HG03520 (cell line): ENCODE measurements at regions not wholly inside any gene's neighbourhood (a gene's known extent, or its start where the extent isn't known, plus 50 kb on each side); places are given as distances from the start of the nearest gene placed in this dataset.
"Not testable (repeated sequence)": the region's sequence is repeated elsewhere in the genome, so short reads cannot be mapped to it uniquely, and the experiment has no call there.

Source experiments
- ATAC-seq: cut with Tn5 transposase; IDR thresholded peaks from one replicate; pipeline ENCODE4 v1.9.1; 2021; ENCODE audit warnings: mild to moderate bottlenecking, moderate library complexity; ENCODE audit not compliant: unreplicated experiment

DNA sequence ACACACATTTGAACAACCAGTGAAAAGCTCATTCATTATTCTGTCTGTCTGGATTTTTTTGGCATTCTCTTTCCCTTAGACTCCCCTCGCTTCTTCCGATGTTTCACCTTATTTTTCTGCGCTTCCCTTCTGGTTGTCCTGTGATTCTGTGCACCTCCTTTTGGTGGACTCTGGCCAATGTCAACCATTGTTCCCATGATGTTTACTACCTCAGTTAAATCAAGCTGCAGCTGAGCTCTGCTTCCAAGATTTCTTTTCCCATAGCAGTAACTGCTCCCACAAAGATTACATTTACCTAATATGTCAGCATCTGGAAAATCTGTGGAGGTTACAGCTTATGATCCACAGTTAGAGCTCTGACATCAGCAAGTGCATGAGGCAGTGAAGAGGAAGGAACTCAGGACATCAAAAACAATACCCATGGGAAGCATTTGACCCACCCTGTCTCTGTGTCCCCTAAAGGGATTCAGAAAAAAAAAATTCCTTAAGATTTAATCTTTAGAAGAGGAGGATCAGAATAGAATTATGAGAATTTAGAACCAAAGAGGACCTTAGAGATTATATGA lies 69.9 kb upstream of the ADAMTS5 start:
- no peak for ATAC-seq

DNA sequence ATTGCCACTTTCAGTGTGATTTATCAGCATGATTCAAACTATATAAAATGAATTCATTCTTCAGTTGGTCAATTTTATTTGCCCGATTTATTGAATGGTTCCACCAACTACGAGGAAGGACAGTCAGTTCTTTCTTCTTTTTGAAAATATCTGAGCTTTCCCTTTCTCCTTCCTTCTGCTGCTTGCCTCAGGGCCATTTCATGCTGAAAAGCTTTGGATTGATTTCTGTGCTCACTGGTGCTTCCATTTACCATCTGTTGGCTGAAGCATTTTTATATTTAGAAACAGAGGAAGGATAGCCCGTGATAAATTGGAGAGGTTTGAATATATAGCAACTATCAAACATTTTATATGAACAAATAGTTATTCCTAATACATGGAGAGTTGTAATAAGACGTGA lies 68.9 kb upstream of the ADAMTS5 start:
- no peak for ATAC-seq

DNA sequence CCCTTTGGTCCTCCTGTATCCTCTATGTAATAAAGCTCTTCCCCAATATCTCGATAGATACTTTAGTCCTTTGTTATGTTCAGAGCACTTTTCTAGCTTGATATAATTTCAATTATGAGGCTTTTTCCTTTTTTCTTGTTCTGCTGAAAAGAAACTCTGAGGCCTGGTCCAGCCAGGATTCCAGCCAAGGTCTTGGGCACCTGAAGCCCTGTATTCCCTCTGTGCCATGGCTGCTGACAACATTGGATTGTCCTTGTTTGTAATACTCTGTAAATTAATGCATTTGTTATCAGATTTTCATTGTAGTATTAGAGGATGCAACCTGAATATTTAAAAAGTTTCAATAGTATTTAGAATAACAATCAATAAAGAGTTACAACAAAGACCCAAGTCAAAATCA lies 67.9 kb upstream of the ADAMTS5 start:
- no peak for ATAC-seq

DNA sequence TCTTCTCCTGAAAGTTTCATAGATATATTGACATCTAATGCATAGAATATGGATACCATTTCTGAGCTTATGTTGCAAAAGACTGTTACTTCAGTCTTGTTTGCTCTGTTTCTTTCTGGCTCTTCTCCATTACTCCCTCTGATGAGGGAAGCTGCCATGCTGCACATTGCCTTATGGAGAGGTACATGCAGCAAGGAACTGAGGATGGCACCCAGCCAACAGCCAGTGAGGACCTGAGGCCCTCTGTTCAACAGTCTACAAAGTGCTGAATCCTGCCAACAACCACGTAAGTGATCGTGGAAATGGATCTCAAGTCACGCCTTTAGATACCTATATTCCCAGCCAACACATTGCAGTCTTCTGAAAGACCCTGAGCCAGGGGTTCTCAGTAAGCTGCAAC lies 66.6 kb upstream of the ADAMTS5 start:
- ATAC-seq = no peak

DNA sequence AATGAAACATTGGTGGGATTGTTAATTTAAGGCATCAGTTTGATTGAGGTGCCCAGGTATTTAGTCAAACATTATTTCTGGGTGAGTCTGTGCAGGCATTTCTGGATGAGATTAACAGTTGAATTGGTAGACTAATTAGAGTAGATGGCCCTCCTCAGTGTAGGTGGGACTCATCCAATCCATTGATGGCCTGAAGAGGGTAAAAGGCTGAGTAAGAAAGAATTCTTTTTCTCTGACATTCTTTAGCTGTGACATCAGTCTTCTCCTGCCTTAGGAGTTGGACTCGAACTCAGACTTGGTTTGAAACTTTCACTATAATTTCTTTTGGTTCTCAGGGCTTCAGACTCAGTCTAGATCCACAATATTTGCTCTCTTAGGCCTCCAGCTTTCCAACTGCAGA lies 59.6 kb upstream of the ADAMTS5 start:
- no peak for ATAC-seq

DNA sequence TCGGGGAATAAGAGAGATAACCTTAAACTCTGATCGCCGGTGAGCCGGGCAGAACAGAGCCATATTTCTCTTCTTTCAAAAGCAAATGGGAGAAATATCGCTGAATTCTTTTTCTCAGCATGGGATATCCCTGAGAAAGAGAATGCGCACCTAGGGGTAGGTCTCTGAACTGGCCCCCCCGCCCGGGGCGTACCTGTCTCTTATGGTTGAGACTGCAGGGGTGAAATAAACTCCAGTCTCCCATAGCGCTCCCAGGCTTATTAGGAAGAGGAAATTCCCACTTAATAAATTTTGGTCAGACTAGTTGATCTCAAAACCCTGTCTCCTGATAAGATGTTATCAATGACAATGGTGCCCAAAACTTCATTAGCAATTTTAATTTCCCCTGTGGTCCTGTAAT lies 58.8 kb upstream of the ADAMTS5 start:
- ATAC-seq = not testable (repeated sequence)

DNA sequence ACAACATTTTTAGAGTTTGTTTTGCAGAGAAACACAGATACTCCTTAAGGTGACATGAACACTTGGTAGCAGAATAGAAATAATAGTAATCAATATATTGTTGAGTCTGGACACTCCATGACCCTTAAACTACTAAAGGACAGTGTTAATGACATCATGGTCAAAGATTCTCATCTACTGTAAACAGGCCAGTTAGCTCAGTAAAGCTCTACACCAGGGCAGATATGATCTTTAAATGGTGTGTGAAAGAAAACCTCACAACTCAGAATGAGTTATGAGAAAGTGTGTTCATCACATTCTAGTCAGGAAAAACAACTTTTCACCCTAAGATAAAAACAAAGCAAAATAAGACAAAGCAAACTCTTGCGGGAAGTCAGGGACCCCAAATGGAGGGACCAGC lies 58.1 kb upstream of the ADAMTS5 start:
- no peak for ATAC-seq

DNA sequence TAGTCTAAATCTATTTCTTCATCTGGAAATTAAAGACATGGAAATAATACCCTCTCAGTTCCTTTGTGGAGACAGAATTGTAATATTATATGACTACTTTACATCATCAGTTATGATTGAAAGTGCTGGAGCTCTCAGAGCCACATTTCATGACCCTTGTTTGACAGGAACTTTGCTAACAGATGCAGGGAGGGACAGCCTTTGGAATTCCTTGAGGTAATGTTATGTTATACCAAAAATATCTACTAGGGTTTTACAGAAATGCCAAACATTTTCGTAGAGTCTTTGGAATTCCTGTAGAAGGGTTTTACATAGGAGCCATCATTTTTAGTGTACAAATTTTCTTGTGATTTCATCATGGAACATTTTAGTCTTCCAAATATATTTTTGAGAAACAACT lies 57.4 kb upstream of the ADAMTS5 start:
- ATAC-seq = no peak

DNA sequence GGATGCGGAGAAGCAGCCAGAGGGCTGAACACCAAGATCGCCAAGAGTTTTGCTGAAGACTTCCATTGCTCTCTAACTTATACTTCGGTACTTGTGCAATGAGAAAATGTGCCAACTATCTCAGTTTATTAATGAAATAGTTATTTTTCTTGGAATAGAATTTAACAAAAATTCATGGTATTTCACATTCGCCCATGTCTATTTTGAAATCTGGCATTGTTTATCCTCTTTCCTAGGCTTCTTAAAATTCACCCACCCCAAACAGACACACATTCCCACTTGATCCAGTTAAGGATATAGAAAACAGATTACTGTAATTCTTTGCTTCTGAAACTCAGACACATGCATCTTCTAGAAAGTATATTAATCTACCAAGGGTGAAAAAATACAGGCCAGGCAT lies 56.3 kb upstream of the ADAMTS5 start:
- ATAC-seq = no peak

DNA sequence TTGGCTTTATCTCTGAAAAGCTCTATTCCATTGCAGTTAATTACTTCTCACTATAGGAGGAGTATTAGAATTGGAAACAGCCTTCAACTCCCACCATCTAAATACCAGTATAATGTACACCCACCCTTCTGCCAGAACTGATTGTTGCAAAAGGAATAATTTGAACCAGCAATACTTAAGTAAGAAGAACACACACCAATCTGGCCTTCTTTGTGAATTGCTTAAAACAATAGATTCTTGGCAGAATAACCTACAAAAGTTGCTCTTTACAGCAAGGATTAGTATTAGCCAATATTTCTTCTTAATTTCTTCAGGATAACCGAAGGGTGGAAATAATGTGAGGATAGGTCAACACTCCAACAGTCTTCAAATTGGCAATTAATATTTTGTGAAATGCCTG lies 54.9 kb upstream of the ADAMTS5 start:
- ATAC-seq = no peak

DNA sequence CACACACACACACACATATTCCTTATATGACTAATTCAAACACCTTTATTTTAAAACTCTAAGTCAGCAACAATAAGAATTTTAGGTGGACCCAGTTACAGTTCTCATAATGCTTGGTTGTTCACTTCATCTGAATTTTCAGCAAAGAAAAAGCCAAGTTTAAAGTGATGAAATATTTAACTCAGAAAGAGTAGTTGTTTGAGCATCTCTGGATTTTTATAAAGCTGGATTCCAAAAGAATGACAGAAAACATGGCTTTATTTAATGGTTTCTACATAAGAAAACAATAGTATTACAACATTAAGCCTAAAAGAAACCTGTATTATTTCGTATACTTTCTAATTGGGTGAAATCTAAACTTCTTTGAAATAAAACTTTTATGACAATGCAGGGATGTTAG lies 54.2 kb upstream of the ADAMTS5 start:
- ATAC-seq = no peak

DNA sequence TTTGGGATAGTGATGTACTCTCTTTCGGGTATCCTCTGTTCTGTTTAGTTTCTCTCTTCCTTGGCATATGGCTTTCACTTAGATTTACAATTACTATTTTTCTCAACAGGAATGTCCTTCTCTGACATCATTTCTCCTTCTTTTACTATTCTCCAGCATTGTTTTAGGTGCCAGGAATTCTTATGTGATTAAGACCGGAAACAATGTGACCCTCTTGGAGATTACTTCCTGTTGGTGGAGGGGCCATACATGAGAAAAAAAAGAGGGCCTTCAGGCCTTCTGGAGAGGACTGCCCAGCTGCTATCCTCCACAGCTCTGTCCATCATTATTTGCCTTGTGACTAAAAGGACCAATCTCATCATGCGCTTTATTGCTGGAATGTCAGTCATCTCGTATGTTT lies 50.4 kb upstream of the ADAMTS5 start:
- no peak for ATAC-seq
